GM12875 (cell line): ENCODE measurements at regions not wholly inside any gene's neighbourhood (a gene's known extent, or its start where the extent isn't known, plus 50 kb on each side); places are given as distances from the start of the nearest gene placed in this dataset.
"Not testable (repeated sequence)": the region's sequence is repeated elsewhere in the genome, so short reads cannot be mapped to it uniquely, and the experiment has no call there.

Experiments used
- H3K4me3 ChIP-seq: one replicate; pipeline ENCODE4 v1.5.1; 2011; ENCODE audit warnings: low read depth, low read length, control low read depth
- TF ChIP-seq, protein P1 (sequence below): IDR thresholded peaks from 2 replicates; pipeline ENCODE4 v1.5.1; 2011; ENCODE audit warnings: low read depth, mild to moderate bottlenecking, control low read depth, inconsistent platforms, low read length, moderate library complexity, borderline replicate concordance; ENCODE audit not compliant: insufficient read depth

DNA sequence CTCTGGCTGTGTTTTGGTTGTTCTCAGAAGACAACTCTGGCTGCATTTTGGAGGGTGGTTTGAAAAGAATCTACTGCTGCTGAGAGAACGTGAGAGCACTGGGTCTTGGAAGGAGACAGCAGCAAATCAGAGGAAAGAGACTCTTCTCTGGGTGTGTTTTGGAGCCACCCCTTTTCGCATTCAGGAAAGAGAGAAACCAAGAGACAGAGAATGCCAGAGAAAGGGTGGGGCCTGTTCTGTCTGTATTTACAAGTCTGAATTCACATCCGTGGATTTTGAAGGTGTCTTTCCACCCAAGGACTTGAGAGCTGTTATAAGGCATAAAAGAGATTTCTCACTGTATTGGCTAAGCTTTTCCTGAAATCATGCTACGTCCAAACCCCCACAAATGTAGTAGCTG, 187.2 kb downstream of the C1orf94 start:
- no peak overlapping the region for H3K4me3 ChIP-seq
- TF ChIP-seq, protein P1, sequence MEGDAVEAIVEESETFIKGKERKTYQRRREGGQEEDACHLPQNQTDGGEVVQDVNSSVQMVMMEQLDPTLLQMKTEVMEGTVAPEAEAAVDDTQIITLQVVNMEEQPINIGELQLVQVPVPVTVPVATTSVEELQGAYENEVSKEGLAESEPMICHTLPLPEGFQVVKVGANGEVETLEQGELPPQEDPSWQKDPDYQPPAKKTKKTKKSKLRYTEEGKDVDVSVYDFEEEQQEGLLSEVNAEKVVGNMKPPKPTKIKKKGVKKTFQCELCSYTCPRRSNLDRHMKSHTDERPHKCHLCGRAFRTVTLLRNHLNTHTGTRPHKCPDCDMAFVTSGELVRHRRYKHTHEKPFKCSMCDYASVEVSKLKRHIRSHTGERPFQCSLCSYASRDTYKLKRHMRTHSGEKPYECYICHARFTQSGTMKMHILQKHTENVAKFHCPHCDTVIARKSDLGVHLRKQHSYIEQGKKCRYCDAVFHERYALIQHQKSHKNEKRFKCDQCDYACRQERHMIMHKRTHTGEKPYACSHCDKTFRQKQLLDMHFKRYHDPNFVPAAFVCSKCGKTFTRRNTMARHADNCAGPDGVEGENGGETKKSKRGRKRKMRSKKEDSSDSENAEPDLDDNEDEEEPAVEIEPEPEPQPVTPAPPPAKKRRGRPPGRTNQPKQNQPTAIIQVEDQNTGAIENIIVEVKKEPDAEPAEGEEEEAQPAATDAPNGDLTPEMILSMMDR: no peak

DNA sequence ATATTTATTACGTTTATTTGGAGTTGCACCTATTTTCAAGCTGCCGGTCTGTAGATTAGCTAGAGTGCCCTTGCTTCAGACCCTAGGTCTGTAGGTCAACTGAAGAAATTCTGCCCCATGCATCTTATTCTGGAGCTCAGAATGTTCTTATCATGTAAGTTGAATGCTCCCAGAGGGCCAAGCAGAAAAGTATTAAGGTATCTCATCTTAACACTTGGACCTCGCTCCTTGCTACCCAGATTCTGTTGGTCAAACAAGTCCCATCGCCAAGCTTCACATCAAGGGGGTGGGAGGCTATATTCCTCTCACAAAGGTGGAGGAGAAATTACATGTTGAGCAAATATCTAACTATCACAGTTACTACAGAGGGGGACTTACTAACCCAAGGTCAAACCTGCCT, 187.7 kb downstream of the C1orf94 start:
- H3K4me3 ChIP-seq: no peak overlapping the region
- TF ChIP-seq, protein P1: no peak

DNA sequence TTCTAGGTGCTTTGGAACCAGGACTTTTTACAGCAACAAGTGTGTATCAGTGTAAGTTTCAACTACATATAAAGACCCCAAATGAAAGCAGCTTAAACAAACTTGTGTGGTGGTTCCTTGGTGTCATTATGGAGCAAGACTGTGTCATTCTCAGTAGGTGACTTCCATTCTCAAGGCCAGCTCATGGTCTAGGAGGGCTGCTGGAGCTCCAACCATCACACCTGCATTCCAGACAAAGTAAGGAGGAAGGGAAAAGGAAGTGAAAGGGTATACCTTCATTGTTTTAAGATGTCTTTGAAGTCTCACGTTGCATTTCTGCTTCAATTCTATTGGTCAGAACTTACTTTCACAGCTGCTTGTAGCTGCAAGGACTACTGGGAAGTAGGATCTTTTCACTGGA, 188.6 kb downstream of the C1orf94 start:
- no peak overlapping the region for H3K4me3 ChIP-seq
- TF ChIP-seq, protein P1: no peak

DNA sequence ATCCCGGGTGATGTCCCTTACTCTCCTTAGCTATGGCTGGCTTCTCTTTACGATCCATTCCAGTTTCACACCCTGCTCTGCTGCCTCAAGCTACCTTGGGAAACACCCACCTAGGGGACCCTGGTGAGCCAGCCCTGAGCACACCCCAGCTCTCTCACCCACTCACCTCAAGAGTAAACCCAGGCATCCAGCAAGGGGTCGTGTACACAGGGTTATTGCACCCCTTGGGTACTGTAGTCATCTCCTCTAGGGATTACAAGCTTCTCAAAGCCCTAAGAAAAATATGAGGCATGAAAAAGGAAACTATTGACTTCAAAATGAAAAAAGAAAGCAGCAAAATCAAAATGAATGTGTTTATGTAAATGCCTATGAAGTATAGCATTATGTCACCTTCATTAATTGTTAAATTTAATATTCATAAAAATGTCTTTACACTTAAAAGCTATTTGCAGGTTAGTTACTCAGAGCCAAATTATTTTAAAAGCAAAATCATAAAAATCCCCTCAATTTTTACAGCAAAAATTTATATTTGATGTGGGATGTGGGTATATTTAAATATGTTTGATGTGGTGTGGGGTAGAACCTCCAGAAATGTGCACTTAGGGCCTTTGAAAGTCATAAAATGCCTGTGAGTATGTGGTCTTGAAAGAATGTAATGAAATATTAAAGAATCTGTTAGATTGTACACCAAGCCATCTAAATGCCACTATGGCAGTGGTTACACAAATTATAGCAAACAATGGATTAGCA, 190.3 kb downstream of the C1orf94 start:
- TF ChIP-seq, protein P1: no peak
- H3K4me3 ChIP-seq: no peak overlapping the region

- TF ChIP-seq, protein P1: no peak
- H3K4me3 ChIP-seq: no peak overlapping the region
Observed at GRCh38 chr1:34367954-34368353, 191.2 kb downstream of the C1orf94 start.

GRCh38 chr1:34369701-34370455, 193.2 kb downstream of the C1orf94 start:
- H3K4me3 ChIP-seq: no peak overlapping the region
- TF ChIP-seq, protein P1: no peak

DNA sequence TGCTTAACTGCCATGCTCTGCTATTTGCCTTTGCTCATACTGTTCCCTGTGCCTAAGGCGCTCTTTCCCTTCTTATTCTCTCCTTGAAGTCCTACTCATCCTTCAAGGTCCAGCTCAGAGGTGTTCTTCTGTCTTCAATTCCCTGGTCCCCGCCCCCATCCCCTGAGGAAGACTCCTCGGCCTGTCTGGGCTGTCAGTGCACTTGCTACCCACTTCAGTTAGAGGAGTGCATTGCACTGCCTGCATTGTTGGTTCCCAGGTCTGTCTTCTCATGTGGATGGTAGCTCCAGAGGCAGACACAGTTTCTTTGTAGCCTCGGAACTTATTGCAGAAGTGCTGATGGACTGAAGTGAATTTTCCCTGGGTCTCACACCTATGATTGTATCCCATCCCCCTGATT, 194.0 kb downstream of the C1orf94 start:
- TF ChIP-seq, protein P1: no peak
- no peak overlapping the region for H3K4me3 ChIP-seq

GRCh38 chr1:34371179-34371578, 194.5 kb downstream of the C1orf94 start:
- not testable (repeated sequence) for H3K4me3 ChIP-seq
